ENCODE measurements at regions not wholly inside any gene's neighbourhood (a gene's known extent, or its start where the extent isn't known, plus 50 kb on each side); places are given as distances from the start of the nearest gene placed in this dataset.

DNA sequence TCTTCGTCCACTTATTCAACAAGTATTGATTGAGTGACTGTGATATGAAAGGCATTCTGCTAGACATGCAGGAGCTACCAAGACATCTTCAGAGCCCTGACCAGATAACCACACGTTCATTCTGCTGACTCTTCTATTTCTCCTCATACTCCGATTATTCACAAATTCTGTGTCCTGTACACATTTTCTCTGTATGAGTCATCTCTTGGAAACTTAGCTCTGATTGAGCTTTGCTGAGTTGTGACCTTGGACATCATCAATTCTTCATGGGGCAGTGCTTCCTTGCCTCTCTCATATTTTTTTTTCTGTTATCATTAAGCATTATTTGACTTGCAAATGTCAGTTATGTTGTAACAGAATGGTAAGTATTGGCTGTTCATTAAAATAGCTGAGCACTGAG lies 351.6 kb upstream of the CNR1 start:
- TF ChIP-seq GATA2 (IDR thresholded peaks at IDR 0.05; ENCODE audit: low read depth, low read length) (no peak), GATA3 (IDR thresholded peaks at IDR 0.05; ENCODE audit: low read depth, low read length) (no peak)
